WERI-Rb-1 (cell line): ENCODE measurements at regions not wholly inside any gene's neighbourhood (a gene's known extent, or its start where the extent isn't known, plus 50 kb on each side); places are given as distances from the start of the nearest gene placed in this dataset.
A peak's percentile ranks its signal among the peaks of the same experiment; 100 is the strongest.

Experiments
- DNase-seq: peaks from one replicate; pipeline ENCODE4 v3.0.0-alpha.2; 2020
- H3K27ac ChIP-seq: fragments of 250-450 bp; sonication (Bioruptor Pico); 2 replicates; pipeline ENCODE4 v1.5.1; 2020; ENCODE audit warnings: mild to moderate bottlenecking, moderate library complexity
- H3K27me3 ChIP-seq: fragments of 250-450 bp; sonication (Bioruptor Pico); 2 replicates; pipeline ENCODE4 v1.5.1; 2021; ENCODE audit warnings: mild to moderate bottlenecking, low read depth, moderate library complexity; ENCODE audit not compliant: insufficient read depth, severe bottlenecking
- H3K36me3 ChIP-seq: fragments of 250-450 bp; sonication (Bioruptor Pico); 2 replicates; pipeline ENCODE4 v1.5.1; 2020; ENCODE audit warnings: mild to moderate bottlenecking, moderate library complexity
- H3K4me3 ChIP-seq: 2 replicates; pipeline ENCODE4 v1.5.1; 2011; ENCODE audit warnings: low read depth, mild to moderate bottlenecking, control low read depth, low read length
- H3K9me3 ChIP-seq: fragments of 250-450 bp; sonication (Bioruptor Pico); 2 replicates; pipeline ENCODE4 v1.5.1; 2021; ENCODE audit warnings: mild to moderate bottlenecking, moderate library complexity; ENCODE audit not compliant: severe bottlenecking
- TF ChIP-seq, protein P1 (sequence below): IDR thresholded peaks from 2 replicates; pipeline ENCODE4 v1.5.1; 2011; ENCODE audit warnings: low read depth, mild to moderate bottlenecking, control low read depth, inconsistent platforms, low read length

DNA sequence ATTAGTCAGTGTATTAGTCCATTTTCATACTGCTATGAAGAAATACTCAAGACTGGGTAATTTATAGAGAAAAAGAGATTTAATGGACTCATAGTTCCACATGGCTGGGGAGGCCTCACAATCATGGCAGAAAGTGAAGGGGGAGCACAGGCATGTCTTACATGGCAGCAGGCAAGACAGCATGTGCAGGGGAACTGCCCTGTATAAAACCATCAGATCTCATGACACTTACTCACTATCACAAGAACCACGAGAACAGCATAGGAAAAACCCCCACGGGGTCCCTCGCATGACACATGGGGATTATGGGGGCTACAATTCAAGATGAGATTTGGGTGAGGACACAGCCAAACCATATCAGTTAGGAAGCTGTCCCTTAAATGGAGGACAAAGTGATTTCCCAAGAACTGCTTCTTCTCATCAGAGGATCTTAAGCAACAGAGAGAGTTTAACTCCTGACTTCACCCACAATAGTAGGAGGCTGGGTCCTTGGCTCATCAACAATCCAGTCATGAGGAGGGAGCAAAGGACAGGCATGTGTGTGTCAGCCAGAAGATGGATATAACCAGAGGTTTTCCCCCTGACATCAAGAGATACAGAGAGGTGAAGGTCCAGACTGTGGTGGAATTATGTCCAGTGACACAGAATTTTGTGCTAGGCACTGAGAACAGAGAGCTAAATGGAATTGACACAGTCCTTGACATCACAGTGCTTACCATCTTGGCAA, 203.8 kb upstream of the SH3BP4 start:
- H3K27ac ChIP-seq, result no peak overlapping the region
- DNase-seq, result no peak
- TF ChIP-seq, protein P1, sequence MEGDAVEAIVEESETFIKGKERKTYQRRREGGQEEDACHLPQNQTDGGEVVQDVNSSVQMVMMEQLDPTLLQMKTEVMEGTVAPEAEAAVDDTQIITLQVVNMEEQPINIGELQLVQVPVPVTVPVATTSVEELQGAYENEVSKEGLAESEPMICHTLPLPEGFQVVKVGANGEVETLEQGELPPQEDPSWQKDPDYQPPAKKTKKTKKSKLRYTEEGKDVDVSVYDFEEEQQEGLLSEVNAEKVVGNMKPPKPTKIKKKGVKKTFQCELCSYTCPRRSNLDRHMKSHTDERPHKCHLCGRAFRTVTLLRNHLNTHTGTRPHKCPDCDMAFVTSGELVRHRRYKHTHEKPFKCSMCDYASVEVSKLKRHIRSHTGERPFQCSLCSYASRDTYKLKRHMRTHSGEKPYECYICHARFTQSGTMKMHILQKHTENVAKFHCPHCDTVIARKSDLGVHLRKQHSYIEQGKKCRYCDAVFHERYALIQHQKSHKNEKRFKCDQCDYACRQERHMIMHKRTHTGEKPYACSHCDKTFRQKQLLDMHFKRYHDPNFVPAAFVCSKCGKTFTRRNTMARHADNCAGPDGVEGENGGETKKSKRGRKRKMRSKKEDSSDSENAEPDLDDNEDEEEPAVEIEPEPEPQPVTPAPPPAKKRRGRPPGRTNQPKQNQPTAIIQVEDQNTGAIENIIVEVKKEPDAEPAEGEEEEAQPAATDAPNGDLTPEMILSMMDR, result no peak
- H3K9me3 ChIP-seq, result peaks cover 2% of the 10 kb centered on the region
- H3K36me3 ChIP-seq, result no peaks in the 10 kb centered on the region
- H3K27me3 ChIP-seq, result no peaks in the 10 kb centered on the region
- no peak overlapping the region for H3K4me3 ChIP-seq

DNA sequence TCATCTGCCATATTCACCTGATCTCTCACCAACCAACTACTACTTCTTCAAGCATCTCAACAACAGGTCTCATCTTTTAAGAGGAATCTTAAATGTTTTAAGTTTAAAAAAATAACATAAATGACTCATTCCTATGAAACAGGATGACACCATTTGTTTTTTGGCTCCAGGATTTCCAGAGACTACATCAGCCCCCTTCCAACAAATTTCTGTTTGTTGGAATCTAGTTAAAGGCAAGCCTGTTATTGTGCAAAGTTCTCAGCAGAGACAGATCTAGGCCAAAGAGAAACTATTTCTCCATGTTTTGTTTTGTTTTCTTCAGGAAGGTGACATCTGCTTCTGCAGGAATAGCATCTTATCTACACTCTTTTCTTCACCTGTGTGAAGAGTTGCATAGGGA, 204.8 kb upstream of the SH3BP4 start:
- Histone ChIP-seq H3K27me3 (no peaks in the 10 kb centered on the region), H3K9me3 (peaks cover 2% of the 10 kb centered on the region), H3K4me3 (no peak overlapping the region), H3K36me3 (no peaks in the 10 kb centered on the region), H3K27ac (no peak overlapping the region)
- TF ChIP-seq, protein P1, result no peak
- no peak for DNase-seq

DNA sequence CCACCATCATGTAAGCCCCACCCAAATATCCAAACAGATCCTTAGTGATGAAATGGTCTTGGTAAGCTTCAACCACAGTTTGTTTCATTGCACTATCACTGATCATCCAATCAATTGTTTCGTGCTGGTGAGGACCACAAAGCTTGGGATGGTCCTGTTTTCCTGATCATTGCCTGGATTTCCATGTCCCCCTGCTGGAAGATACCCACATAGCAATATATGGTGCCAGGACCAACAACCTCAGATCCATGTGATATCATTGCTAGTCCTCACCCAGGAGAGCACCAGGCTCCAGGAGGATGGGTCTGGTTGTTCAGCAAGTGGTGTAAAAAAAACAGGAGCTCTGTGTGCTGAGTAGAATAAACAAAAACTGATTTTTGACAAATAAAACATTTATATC, 206.5 kb upstream of the SH3BP4 start:
- H3K27ac ChIP-seq, result no peak overlapping the region
- TF ChIP-seq, protein P1, result peak; percentile 55
- no peaks in the 10 kb centered on the region for H3K27me3 ChIP-seq
- no peak overlapping the region for H3K4me3 ChIP-seq
- peaks cover 4% of the 10 kb centered on the region for H3K9me3 ChIP-seq
- peak; percentile 28 for DNase-seq
- H3K36me3 ChIP-seq, result no peaks in the 10 kb centered on the region

DNA sequence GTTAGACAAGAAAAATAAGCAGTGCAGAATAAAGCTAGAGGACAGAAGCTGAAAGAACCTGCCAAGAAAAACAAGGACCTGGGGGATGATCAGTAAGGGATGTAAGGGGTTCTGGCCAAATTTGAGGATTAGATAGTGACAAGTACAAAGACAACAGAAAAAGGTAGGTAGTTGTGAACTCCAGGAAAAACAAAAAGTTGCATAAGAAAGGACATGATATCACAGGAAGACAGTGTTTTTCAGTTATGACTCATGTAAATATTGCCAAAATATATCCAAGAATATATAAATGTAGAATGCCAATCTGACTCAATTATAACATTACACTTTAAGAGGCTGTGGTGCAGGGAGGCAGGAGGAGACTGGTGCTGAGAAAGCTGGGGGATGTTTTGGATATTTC, 209.8 kb upstream of the SH3BP4 start:
- Histone ChIP-seq H3K27me3 (no peaks in the 10 kb centered on the region), H3K9me3 (peaks cover 2% of the 10 kb centered on the region), H3K36me3 (no peaks in the 10 kb centered on the region), H3K27ac (no peak overlapping the region), H3K4me3 (no peak overlapping the region)
- no peak for DNase-seq
- TF ChIP-seq, protein P1, result no peak

DNA sequence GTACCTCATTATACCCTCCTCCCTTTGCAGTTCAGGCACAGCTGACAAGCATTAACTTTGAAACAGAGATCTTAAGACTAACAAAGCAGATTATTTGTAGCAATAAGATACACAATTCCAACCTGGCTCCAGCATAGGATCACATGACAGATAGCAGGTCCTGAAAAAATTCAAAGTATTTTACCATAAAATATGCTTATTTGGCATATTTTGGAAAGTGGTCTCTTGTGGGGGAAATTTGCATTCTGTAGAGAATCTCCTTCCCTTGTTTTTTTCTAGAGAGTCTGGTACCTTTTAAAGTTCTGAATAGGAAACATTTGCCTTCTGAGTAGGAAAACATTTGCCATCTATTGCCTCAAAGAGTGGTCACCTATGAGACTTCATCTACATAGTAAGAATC, 212.8 kb upstream of the SH3BP4 start:
- Histone ChIP-seq H3K9me3 (peaks cover 2% of the 10 kb centered on the region), H3K36me3 (no peaks in the 10 kb centered on the region), H3K27me3 (no peaks in the 10 kb centered on the region), H3K4me3 (no peak overlapping the region), H3K27ac (no peak overlapping the region)
- no peak for DNase-seq
- TF ChIP-seq, protein P1, result no peak

DNA sequence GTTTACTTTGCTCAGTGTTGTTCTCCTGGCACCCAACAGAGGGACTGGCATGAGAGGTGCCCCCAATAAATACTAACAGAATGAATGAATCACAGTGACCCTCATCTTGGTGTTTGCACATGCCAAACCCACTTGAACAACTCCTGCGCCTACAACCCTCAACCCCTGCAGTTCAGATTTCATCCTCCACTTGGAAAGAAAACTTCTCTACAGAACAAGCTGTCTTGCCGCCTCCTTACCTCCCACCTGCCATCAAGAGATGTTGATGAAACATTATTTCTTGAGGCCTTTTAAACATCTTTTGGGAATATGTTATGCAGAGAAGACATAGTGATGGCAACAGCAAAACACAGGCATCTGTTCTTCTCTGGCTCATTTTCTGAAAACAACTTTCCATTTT, 216.0 kb upstream of the SH3BP4 start:
- H3K9me3 ChIP-seq, result no peaks in the 10 kb centered on the region
- no peak overlapping the region for H3K4me3 ChIP-seq
- TF ChIP-seq, protein P1, result no peak
- H3K27ac ChIP-seq, result no peak overlapping the region
- no peaks in the 10 kb centered on the region for H3K27me3 ChIP-seq
- no peak for DNase-seq
- H3K36me3 ChIP-seq, result no peaks in the 10 kb centered on the region
